B cell (primary cell): ENCODE measurements at regions not wholly inside any gene's neighbourhood (a gene's known extent, or its start where the extent isn't known, plus 50 kb on each side); places are given as distances from the start of the nearest gene placed in this dataset.

Experiments used
- ATAC-seq: fragments of 200-7000 bp; cut with Tn5 transposase; one replicate; pipeline ENCODE4 v1.10.0; 2021; ENCODE audit warnings: low read depth, mild to moderate bottlenecking, moderate number of reproducible peaks, moderate library complexity
- CTCF ChIA-PET: fragments of 350-600 bp; sonication (Branson Sonifier 250); formaldehyde crosslinking; loops from one replicate; lab custom pipeline; 2021; ENCODE audit warnings: antibody characterized with exemption, inconsistent platforms; lab: Charles Lee
- POLR2A ChIA-PET: fragments of 350-600 bp; sonication (Branson Sonifier 250); formaldehyde crosslinking; loops from one replicate; lab custom pipeline; 2021; ENCODE audit warnings: antibody characterized with exemption; lab: Charles Lee
- DNase-seq: peaks from one replicate; pipeline ENCODE4 v3.0.0; 2013
- H2AFZ ChIP-seq: 2 replicates; pipeline ENCODE4 v1.6.1; 2012; ENCODE audit warnings: mild to moderate bottlenecking, low read depth, low read length; ENCODE audit not compliant: insufficient read depth, poor library complexity, severe bottlenecking
- H3K27ac ChIP-seq, 2 donors: 1 replicate in 1 of 2; 2 replicates in 1 of 2; pipeline ENCODE4 v1.5.1; 2012 to 2013; ENCODE audit warnings: low read length in 2 of 2, mild to moderate bottlenecking in 2 of 2, moderate library complexity in 1 of 2
- H3K27me3 ChIP-seq, 4 experiments: fragments of 200-600 bp in 1 of 4; sonication (generic) in 1 of 4; replicated peaks in 1 of 4; 1 replicate in 2 of 4; 2 replicates in 2 of 4; pipeline versions ENCODE4 v1.6.1 to v1.7.0; 2013 to 2016; ENCODE audit warnings: low read length in 3 of 4, mild to moderate bottlenecking in 2 of 4, mixed read lengths in 1 of 4, moderate library complexity in 1 of 4; ENCODE audit not compliant: insufficient read depth in 4 of 4, control insufficient read depth in 3 of 4; ENCODE audit errors: control extremely low read depth in 1 of 4
- H3K36me3 ChIP-seq, 2 experiments: replicated peaks in 1 of 2; 1 replicate in 1 of 2; 2 replicates in 1 of 2; pipeline versions ENCODE4 v1.6.1 to v1.7.1; 2013; ENCODE audit warnings: low read length in 1 of 2; ENCODE audit not compliant: insufficient read depth in 2 of 2, control insufficient read depth in 1 of 2; ENCODE audit errors: control extremely low read depth in 1 of 2, extremely low read depth in 1 of 2
- H3K4me1 ChIP-seq, 2 donors: fragments of 200-600 bp in 1 of 2; sonication (generic) in 1 of 2; 1 replicate in 1 of 2; 2 replicates in 1 of 2; pipeline versions ENCODE4 v1.5.1 to v1.6.1; 2013 to 2017; ENCODE audit warnings: low read length in 2 of 2; ENCODE audit not compliant: control insufficient read depth in 2 of 2, insufficient read depth in 2 of 2
- H3K4me2 ChIP-seq: replicated peaks from 2 replicates; pipeline ENCODE3; 2012; ENCODE audit warnings: mild to moderate bottlenecking, low read depth, low read length; ENCODE audit not compliant: poor library complexity, severe bottlenecking
- H3K4me3 ChIP-seq, 5 experiments: fragments of 200-600 bp in 1 of 5; sonication (generic) in 1 of 5; 1 replicate in 3 of 5; 2 replicates in 2 of 5; pipeline versions ENCODE4 v1.5.1 to v1.7.0; 2011 to 2016; ENCODE audit warnings: low read length in 4 of 5, mild to moderate bottlenecking in 4 of 5, low read depth in 2 of 5, control low read depth in 1 of 5, moderate library complexity in 1 of 5; ENCODE audit not compliant: insufficient read depth in 1 of 5; ENCODE audit errors: control extremely low read depth in 1 of 5, extremely low read depth in 1 of 5
- H3K79me2 ChIP-seq: fragments of 200-600 bp; sonication (generic); one replicate; pipeline ENCODE4 v1.6.0; 2016; ENCODE audit warnings: low read length; ENCODE audit not compliant: control insufficient read depth, insufficient read depth
- H3K9ac ChIP-seq: fragments of 200-600 bp; sonication (generic); 2 replicates; pipeline ENCODE4 v1.6.1; 2017; ENCODE audit warnings: mild to moderate bottlenecking, low read length, moderate library complexity
- H3K9me3 ChIP-seq, 3 donors: one replicate each; pipeline versions ENCODE4 v1.6.1 to v1.7.1; 2013; ENCODE audit warnings: low read length in 2 of 3; ENCODE audit not compliant: control insufficient read depth in 2 of 3, insufficient read depth in 1 of 3; ENCODE audit errors: control extremely low read depth in 1 of 3
- H4K20me1 ChIP-seq: 2 replicates; pipeline ENCODE4 v1.6.0; 2012; ENCODE audit warnings: mild to moderate bottlenecking, low read length; ENCODE audit not compliant: insufficient read depth, control insufficient read depth, poor library complexity, severe bottlenecking
- H3K27ac Mint-ChIP-seq: one replicate; pipeline ENCODE4 v1.8.0; 2021; ENCODE audit warnings: mixed read lengths
- H3K27me3 Mint-ChIP-seq: one replicate; pipeline ENCODE4 v1.8.0; 2021; ENCODE audit warnings: mixed read lengths
- H3K4me1 Mint-ChIP-seq: one replicate; pipeline ENCODE4 v1.8.0; 2021; ENCODE audit warnings: mixed read lengths
- H3K4me3 Mint-ChIP-seq: one replicate; pipeline ENCODE4 v1.8.0; 2021; ENCODE audit warnings: mixed read lengths
- H3K9me3 Mint-ChIP-seq: one replicate; pipeline ENCODE4 v1.8.0; 2022; ENCODE audit warnings: mixed read lengths; ENCODE audit not compliant: insufficient read depth
- CTCF ChIP-seq: fragments of 200-600 bp; IDR thresholded peaks from one replicate; pipeline ENCODE4 v1.8.0; 2022; ENCODE audit warnings: antibody characterized with exemption, mild to moderate bottlenecking
- EZH2 ChIP-seq: IDR thresholded peaks from 2 replicates; pipeline ENCODE4 v1.6.1; 2012; ENCODE audit warnings: borderline replicate concordance, low read depth, mild to moderate bottlenecking, moderate library complexity, low read length; ENCODE audit not compliant: insufficient read depth, poor library complexity, severe bottlenecking
- WGBS: methylation state at CpG from one replicate; pipeline ENCODE4 v1.1.5; 2013; ENCODE audit warnings: missing lambda C conversion rate; ENCODE audit not compliant: insufficient coverage; 5-methylcytosine and 5-hydroxymethylcytosine counted together
- intact Hi-C: fragments of 100-400 bp; cut with micrococcal nuclease; formaldehyde crosslinking; loops from one replicate; pipeline ENCODE4 v1.10.0; 2022

DNA sequence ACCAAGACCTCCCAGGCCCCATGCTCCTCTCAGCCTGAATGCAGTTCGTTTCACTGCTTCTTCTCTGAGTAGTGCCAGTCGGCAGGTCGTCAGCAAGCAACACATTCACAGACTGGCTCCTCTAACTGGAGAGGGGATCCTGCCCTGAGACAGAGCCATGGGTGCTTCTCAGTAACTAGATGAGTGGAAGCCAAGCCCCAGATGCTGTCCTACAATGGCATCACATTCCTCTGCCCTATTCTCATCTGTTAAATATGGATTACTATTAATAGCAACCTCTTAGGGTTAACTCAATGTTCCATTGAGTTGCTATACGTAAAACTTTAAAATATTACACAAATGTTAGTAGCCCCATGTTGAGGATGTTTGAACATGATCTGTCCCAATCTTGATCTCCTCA, 84.2 kb upstream of the S1PR1 start:
- H3K4me1 ChIP-seq = no peaks in the 10 kb centered on the region
- no peak for ATAC-seq
- ChIA-PET POLR2A (no interaction called here), CTCF (no interaction called here)
- no peaks in the 10 kb centered on the region for H3K79me2 ChIP-seq
- no peaks in the 10 kb centered on the region for H4K20me1 ChIP-seq
- H3K9ac ChIP-seq = no peak overlapping the region
- H3K9me3 ChIP-seq = no peaks in the 10 kb centered on the region
- H3K4me2 ChIP-seq = no peak overlapping the region
- no peaks in the 10 kb centered on the region for H3K27me3 ChIP-seq
- H3K4me3 ChIP-seq = no peak overlapping the region
- H3K27ac Mint-ChIP-seq = no peak overlapping the region
- no peak overlapping the region for H3K27ac ChIP-seq
- H3K4me1 Mint-ChIP-seq = no peaks in the 10 kb centered on the region
- no peak overlapping the region for H2AFZ ChIP-seq
- 95% methylated on average over 3 of the region's 4 CpGs for WGBS
- intact Hi-C loops = no loop called here
- no peak for DNase-seq
- no peaks in the 10 kb centered on the region for H3K9me3 Mint-ChIP-seq
- H3K4me3 Mint-ChIP-seq = no peak overlapping the region
- no peaks in the 10 kb centered on the region for H3K27me3 Mint-ChIP-seq
- TF ChIP-seq CTCF (no peak), EZH2 (no peak)
- no peaks in the 10 kb centered on the region for H3K36me3 ChIP-seq

DNA sequence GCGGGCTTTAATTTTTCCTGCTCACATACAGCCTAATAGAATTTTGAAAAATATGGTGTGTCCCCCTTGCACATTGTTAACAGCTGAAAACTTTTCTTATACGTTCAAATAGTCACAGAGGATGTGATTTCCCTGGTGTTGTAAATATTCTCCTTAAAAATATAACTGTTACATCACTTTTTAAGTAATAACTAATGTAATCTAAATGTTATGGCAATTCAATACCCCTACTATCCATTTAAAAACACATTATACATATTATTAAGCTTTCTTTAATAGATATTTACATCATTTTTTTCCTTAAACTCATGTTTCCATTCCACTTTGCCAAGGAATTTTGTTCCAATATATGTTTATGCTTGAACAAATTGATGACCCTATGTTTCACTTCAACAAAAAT, 85.5 kb upstream of the S1PR1 start:
- Histone ChIP-seq H3K4me2 (no peak overlapping the region), H3K36me3 (no peaks in the 10 kb centered on the region), H3K9ac (no peak overlapping the region), H3K27me3 (no peaks in the 10 kb centered on the region), H2AFZ (no peak overlapping the region), H3K4me1 (no peaks in the 10 kb centered on the region), H4K20me1 (no peaks in the 10 kb centered on the region), H3K79me2 (no peaks in the 10 kb centered on the region), H3K9me3 (no peaks in the 10 kb centered on the region), H3K4me3 (no peak overlapping the region), H3K27ac (no peak overlapping the region)
- ChIA-PET POLR2A (no interaction called here), CTCF (interaction anchor here (1.3 kb wide), 1 partner anchor 12 kb away, joined by 5 read pairs; no protein-coding TSS in a partner anchor)
- intact Hi-C loops = no loop called here
- no CpG with 5 or more reads among the region's 2 CpGs for WGBS
- ATAC-seq (no peak), DNase-seq (no peak)
- TF ChIP-seq EZH2 = no peak
- no peak for TF ChIP-seq CTCF
- Mint-ChIP-seq H3K27me3 (no peaks in the 10 kb centered on the region), H3K4me3 (no peak overlapping the region), H3K4me1 (no peaks in the 10 kb centered on the region), H3K9me3 (no peaks in the 10 kb centered on the region), H3K27ac (no peak overlapping the region)
